Spleen (tissue), 7 donors: ENCODE measurements at regions not wholly inside any gene's neighbourhood (a gene's known extent, or its start where the extent isn't known, plus 50 kb on each side); places are given as distances from the start of the nearest gene placed in this dataset.

ENCODE experiments used
- CTCF ChIP-seq, 11 experiments: fragments of 200-600 bp in 7 of 11; fragments of 450-650 bp in 4 of 11; sonication (generic) in 4 of 11; IDR thresholded peaks in 8 of 11; conservative IDR thresholded peaks in 3 of 11; 1 replicate in 7 of 11; 2 replicates in 4 of 11; pipeline versions ENCODE4 v1.4.0 to v1.8.0; 2016 to 2021; ENCODE audit warnings: antibody characterized with exemption in 11 of 11, inconsistent platforms in 4 of 11, mild to moderate bottlenecking in 1 of 11
- POLR2A ChIP-seq, 3 donors: fragments of 450-650 bp; IDR thresholded peaks; one replicate each; pipeline ENCODE4 v1.5.1; 2017; ENCODE audit warnings: antibody characterized with exemption in 3 of 3, mild to moderate bottlenecking in 1 of 3
- donor health status: DM: no; HTN: no; CAD: no; lungs with moderate emphysema.
- donor health status: DM: no; HTN: no; CAD: no.
- donor health status: DM: no; HTN: no; CAD: no.

GRCh38 chr21:38147391-38147790 lies 109.4 kb upstream of the KCNJ15 start:
- TF ChIP-seq CTCF (IDR thresholded peaks at IDR 0.05 in 8 of 11, conservative IDR thresholded peaks at IDR 0.05 in 3 of 11) (no peak), POLR2A (IDR thresholded peaks at IDR 0.05) (no peak)
